GM20431 (cell line): ENCODE measurements at regions not wholly inside any gene's neighbourhood (a gene's known extent, or its start where the extent isn't known, plus 50 kb on each side); places are given as distances from the start of the nearest gene placed in this dataset.

Experiments used
- in situ Hi-C: fragments of 300-500 bp; cut with MseI, MboI; formaldehyde crosslinking; loops from one replicate; pipeline ENCODE4 v1.15.0; 2020; ENCODE audit warnings: low sequenced_read_pairs; ENCODE audit not compliant: unreplicated experiment

DNA sequence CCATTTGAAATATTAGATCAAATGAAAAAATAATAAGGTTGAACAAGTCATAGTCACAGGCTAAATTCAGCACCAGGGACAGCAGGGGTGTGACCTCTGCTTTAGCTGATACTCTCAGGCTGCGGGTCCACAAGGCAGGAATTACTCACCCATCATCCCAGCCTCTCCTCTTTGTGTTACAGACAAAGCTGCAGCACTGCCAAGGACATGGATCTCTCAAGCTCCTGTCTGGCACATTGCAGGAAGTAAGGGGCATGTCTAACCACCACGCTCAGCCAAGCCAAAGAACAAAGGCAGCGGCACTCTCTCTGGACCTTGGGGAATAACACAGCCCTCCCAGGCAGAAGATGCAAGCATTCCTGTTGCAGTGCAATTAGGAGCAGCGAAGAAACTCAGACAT, 783.8 kb downstream of the VRK1 start:
- in situ Hi-C loops = no loop called here

DNA sequence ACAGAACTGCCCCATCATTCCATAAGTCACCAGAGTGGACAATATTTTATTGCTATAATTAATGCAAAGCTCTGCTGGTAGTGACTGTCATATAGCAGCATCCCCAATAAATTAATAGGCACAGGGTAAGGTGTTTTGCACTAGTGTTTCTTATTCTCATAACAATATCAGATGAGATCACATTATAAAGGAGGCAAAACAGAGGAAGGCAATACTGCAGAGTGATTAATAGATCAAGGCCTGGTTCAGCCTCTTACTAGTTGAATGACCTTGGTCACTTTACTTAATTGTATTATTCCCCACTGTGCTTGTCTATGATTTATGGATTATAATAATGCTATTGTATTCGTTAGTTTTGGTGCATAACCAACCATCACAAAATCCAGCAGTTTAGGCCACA, 784.8 kb downstream of the VRK1 start:
- in situ Hi-C loops = no loop called here

DNA sequence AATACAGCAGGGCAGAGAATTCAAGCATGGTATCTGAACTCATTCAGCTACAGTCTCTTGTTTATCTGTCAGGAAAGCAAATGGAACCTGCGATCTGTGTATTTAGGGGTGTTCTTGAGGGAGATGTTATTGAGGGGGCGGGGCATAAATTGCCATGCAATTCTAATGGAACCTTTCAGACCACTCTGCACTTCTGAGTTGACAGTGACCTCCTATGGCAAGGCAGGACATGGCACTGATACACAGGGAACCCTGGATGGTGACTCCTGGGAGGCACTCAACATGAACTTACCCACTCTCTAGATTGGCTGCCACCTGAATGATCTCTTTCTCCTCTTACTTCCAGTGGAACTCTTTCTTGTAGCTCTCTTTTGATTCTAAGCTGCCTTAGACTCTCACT, 787.3 kb downstream of the VRK1 start:
- in situ Hi-C loops = no loop called here

DNA sequence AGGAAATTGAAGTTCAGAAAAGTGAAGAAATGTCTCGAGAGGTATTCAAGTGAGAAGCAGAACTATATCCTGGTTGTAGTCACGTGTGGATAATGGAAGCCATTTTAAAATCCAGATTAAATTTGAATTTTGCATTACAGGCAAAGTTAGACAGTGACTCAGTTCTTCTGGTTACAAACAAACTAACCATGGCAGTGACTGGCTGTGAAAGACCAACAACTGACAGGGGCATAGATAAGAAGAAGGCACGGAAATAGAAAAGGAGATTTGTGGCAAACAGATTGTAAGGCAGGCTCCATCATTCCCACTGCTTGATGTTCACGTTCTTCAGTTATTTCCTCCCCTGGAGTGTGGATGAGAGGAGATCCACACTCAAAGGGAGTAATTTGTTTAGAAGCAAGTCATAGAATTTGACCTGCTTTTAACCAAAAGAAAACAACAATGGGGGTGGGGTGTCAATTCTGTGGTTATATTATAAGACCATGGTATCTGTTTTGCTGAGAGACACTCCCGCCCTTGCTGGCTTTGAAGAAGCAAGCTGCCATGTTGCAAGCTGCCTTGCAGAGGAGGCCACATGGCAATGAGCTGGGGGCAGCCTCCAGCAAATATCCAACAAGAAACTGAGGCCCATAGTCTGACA, 795.3 kb downstream of the VRK1 start:
- in situ Hi-C loops = no loop called here

DNA sequence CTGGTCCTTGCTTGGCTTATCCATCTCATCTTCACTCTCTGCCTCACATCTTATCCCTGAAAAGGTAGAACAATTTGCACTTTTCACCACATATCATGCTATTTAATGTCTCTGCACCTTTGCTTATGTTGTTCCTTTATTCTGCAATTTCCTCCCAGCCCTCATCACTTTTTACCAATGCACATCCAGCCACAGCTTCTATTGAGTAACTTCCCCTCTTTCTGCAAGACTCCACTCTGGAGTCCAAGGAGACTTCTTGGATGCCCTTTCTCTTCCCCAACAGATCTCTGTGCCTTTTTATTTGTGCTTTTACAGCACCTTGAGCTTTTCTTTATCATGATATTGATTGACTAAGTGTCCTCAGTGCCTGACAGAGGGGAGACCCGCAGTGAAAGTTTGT, 797.1 kb downstream of the VRK1 start:
- in situ Hi-C loops = no loop called here

DNA sequence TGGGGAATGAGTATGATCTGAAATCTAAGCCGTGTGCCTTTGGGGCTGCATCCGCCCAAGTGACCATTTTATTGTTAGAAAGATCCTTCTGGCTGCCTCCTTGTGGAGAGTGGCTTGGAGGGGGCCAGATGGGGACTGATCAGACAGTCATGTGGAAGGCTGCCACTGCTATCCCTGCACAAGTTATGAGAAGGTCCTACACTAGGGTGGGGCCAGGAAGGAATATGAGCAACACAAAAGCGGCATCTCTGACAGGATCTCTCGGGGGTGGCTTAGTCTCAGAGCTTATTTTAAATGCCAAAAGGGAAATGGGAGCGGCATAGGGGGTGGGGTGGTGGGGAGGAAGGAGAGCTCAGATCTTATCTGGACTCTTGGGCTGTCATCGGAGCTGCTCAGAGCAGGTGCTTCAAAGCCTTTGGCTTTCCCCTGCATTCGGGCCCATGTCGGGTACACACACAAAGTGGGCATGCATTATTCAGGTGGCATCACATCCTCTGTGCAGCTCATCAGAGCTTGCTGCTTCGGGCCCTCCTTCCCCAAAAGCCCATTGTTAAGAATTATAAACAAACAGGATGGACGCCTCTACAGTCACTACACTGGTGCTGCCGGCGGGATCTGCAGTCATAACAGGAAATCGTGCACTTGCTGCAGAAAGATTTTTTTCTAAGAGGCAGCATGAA, 805.4 kb downstream of the VRK1 start:
- in situ Hi-C loops = no loop called here

DNA sequence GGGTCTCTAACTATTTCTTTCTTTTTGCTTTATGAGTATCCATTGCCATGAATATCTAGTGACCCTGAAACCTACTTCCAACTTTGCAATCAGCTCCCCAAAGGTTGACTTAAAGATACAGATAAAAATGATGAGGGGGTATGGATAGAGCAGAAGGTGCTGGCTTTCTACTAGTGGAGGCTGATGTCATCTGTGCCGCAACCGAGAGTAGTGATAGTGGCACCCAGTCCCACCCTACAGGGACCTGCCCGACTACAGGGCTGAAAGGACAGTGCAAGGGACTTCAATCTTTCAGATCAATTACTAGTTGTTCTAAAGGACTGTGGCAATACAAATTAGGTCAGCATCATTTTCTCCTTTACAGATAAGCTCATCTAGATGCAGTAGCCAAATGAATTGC, 806.0 kb downstream of the VRK1 start:
- in situ Hi-C loops = no loop called here

DNA sequence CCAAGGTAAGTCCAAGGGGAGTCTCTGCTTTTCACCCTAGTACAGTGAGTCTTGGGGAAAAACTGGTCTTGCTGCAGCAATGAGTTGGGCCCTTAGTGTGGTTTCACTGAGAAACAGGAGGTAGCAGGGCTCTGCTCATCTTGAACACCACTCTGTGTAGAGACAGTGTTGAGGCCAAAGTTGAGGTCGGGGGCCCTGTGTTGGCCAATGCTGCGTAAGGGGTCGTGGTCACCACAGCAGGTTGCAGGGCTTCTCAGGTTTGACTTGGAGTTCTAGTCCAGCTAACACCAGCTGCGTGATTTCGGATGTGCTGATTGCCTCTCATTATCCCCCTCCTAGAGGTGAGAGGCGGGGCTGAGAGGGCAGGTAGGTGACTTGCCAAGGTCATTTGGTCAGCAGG, 807.5 kb downstream of the VRK1 start:
- in situ Hi-C loops = no loop called here

DNA sequence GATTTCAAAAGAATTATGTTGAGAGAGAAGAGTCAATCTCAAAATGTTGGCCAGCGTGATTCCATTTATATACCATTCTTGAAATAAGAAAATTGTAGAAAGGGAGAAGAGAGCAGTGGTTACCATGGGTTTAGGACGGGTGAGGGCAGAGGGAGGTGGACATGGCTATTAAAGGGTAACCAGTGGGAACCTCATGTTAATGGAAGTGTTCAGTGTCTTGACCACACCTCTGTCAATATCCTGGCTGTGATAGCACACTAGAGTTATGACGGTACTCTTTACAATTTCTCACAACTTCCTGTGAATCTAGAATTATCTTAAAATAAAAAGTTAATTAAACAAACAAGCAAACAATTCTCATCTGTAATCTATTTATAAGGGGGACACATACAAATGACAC, 821.2 kb downstream of the VRK1 start:
- in situ Hi-C loops = no loop called here

DNA sequence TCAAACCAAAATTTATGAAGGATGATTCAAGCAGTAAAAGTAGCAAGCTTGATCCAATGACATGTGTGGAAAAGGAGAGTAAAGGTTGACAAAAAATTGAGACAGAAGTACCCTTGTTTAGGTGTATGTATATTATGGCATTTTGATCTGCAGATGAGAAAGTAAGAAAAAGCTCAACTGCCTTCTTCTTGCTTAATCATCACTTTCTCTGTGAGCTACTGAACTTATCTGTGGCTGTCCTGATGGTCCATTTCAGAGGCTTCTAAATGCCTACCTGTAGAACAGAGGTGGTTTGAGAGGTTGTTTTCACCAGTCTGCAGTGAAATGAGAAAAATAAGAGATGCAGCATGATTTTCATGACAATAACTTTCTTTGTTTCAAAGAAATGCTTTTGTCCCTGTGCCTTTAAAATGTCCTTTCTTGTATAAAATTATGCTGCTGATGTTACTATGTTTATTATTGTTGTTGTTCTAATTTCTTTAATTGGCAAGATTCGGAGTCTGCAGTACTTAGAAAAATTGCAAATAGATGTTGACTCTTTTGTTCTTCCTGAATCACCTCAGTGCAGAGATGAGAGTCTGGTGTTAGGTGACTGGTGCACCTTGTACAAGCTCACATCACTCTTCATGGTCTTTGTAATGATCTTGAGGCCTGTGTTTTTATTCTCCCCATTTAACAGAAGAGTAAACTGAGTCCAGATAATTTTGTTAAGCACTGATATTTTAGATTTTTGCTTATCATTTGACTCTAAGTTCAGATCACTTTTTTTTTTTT, 821.9 kb downstream of the VRK1 start:
- in situ Hi-C loops = no loop called here

DNA sequence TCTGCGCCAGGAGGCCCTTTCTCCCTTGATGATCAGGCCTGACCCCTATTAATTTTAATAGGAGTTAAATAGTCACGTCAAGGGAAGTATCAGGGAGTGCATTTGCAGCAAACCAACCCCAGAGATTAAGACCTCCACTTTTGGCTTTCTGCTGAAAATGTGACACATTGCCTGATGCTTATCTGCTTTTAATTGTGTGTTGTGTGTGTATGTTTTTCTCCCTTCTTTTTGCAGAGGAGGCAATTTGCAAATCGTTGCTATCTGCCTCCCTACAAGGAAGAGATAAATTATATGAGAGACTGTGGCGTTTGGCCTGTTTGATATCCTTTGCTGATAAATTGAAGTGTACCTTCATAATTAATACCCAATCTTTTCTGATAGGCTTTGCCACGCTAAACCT, 822.9 kb downstream of the VRK1 start:
- in situ Hi-C loops = no loop called here

DNA sequence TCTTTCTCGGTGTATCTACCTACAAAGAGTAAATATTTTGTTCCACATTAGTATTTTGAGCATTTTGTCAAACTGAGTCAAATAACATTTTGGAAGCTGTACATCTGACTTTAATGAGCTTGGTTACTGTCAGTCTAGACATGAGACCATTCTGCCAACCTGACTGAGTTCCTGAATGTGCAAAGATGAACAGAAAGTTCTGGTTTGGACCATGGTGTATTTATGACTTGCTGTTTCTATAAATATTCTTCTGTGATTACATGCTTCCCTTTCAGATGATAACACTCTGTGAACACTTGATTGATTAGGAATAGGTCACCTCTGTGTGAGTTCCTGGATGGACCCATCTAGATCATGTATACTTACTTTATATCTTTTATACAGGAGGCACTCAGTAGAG, 827.8 kb downstream of the VRK1 start:
- in situ Hi-C loops = no loop called here

DNA sequence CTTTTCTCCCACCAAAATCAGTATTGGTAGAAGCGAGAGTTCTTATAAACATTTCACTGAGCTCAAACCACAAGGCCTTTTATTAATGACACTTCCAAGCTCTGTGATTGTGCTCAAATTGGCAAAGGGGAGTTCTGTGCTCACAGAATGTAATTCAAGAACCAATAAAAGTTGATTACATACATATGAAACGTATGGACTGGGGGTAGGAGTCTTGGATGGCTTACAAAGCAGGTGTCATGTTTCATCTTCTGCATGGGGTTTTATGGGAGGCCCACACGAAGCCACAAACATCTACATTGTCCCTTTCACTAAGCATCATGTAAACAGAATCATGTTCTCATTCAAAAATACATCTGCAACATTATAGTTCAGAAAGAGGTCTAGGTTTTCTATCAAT, 828.3 kb downstream of the VRK1 start:
- in situ Hi-C loops = no loop called here

DNA sequence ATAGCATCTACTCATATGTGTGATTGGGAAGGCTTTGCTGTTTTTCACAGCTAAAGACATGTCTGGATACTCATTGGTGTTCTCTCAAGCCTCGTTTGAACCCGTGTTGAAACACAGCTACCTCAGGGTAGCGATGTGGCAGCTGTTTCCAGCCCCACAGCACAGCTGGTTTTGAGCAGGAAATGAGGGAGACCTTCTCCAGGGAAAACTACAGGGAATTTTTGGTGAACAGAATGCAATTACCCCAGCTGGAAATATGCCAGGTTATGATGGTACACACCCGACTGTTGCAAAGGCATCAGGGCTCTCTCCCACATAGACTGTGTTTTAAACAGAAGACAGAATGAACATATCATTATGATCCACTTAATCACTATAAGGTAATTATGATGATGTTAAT, 828.9 kb downstream of the VRK1 start:
- in situ Hi-C loops = no loop called here

DNA sequence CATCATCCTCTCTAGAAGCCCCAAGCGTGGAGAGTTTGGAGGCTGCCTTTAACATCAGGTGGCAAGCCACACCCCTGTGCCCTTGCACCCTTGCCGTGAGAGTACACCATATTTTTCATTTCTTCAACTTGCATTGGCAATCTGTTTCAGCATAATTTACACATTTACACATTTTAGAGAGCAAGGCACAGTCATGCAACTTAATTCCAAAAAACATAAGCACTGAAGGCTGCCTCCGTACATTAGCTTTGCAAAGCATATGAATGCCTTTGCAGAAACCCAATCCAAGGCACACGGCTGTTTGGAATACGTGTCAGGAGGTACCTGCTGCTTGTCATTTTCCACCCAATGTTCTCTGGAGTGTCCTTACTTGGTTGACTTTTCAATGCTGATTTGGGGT, 833.1 kb downstream of the VRK1 start:
- in situ Hi-C loops = no loop called here

DNA sequence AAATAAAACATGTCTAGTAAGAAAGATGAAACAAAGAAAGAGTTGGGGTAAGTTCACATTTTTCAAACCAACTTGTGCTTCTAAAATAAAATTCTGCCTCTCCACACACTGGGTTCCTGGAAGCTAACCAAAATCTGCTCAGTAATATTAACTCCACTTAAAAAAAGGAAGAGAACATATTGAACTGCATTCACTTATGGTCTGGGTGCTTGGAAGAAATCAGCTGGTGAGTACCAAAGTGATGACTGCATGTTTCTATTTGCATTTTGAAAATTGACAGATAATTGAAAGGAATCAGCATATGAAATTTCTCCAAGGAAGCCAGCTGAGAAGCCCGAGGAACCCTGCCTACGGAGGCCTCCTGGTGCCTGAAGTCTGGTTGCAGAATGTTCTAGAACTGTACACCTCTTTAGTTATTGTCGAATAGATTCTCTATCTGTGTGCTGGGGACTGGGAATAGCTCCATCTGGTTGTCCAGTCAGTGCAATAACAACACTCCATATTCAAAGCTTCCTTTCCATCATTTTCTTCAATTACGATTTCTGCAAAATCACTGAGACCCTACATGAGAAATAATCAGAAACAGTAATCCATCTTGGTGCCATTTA, 836.1 kb downstream of the VRK1 start:
- in situ Hi-C loops = no loop called here

DNA sequence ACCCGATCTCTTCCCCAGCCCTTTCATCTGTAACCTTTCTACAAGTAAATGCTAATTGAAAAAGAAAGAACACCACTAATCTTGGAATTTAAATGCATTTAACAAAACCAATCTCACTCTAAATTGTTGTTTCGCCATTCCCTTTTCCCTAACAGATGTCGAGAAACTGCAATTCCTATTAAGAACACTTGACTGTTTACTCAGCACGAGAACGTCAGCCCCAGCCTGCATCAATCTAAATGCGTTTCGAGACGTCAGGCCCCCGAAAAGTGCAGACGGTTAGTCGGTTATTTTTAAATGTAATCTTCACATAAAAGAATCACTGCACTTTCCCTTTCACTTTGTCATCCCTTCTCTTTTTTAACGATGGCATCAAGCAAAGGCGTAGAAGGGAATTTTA, 837.6 kb downstream of the VRK1 start:
- in situ Hi-C loops = no loop called here

DNA sequence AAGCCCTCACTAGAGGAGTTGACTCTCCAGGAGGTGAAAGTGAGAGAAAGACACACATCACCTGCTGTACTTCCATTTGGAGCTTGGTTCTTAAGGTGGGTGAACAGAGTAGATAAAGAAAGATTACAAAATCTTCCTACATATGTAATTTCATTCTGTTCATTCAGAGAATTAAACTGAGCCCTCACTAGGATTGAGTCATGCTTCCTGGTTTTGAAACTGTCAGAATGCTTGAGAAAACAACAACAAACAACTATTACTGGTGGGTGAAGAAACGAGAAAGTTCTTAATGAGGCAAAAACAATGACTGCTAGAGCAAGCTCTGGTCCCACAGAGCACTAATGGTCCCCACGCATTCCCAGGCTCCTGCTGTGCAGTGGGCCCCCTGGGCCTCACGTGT, 841.7 kb downstream of the VRK1 start:
- in situ Hi-C loops = no loop called here

DNA sequence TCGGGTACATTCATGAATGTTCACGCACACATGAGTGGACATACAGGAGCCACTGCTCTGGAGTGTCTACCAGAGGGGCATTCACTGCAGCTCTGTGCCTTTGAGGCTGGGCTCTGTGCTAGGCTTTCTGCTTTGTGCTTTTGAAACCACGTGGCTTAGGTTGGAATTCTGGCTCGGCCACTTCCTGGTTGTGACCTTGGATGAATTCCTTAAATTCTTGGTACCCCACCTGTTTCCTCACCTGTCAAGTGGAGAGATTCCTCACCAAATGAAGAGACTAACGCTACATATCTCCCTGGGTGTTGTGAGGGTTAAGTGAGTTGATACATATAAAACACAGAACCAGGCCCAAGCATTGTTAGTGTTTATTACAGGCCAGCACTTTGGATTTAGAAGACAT, 842.8 kb downstream of the VRK1 start:
- in situ Hi-C loops = no loop called here

DNA sequence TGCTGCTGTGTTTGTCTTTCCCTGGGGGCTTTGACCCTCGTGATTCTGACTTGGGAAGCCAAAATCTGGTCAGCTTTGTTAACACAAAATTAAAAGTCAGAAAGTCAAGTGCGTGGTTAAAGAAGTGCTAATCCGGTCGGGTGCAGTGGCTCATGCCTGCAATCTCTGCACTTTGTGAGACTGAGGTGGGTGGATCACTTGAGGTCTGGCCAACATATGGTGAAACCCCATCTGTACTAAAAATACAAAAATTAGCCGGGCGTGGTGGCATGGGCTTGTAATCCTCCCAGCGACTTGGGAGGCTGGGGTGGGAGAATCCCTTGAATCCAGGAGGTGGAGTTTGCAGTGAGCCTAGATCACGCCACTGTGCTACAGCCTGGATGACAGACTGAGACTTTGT, 844.6 kb downstream of the VRK1 start:
- in situ Hi-C loops = no loop called here

DNA sequence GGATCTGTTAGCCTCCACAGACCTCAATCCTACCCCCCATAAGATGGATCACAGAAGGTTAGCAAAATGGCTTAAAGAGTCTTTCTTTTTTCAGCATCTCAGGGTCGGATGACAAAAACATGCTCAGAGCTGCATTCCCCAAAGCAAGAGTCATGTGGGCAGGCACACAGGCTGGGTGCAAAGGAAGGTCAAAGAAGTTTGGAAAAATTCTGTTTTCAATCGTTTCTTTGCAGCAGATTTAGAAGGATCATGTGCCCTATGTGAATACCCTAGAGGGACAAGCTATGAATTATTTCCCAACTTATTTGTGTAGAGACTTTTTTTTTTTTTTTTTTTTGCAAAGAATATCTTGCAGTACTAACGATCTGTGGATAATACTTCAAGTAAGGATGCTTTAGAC, 845.4 kb downstream of the VRK1 start:
- in situ Hi-C loops = no loop called here
